ENCODE measurements at regions not wholly inside any gene's neighbourhood (a gene's known extent, or its start where the extent isn't known, plus 50 kb on each side); places are given as distances from the start of the nearest gene placed in this dataset.

- DNase-seq: peak; percentile 25
Observed at GRCh38 chr4:104901961-104902605, 244.6 kb upstream of the TET2 start.

GRCh38 chr4:104905065-104905464, 241.6 kb upstream of the TET2 start:
- DNase-seq: no peak

GRCh38 chr4:104905546-104905945, 241.1 kb upstream of the TET2 start:
- DNase-seq: peak; percentile 69

GRCh38 chr4:104906276-104906675, 240.4 kb upstream of the TET2 start:
- DNase-seq: peak; percentile 83

GRCh38 chr4:104907074-104907649, 239.5 kb upstream of the TET2 start:
- DNase-seq: peak; percentile 11

- no peak for DNase-seq
Observed at GRCh38 chr4:104907991-104908390, 238.7 kb upstream of the TET2 start.

GRCh38 chr4:104909376-104909775, 237.3 kb upstream of the TET2 start:
- no peak for DNase-seq

- no peak for DNase-seq
Observed at GRCh38 chr4:104912518-104912917, 234.2 kb upstream of the TET2 start.

- no peak for DNase-seq
Observed at GRCh38 chr4:104915373-104915772, 231.3 kb upstream of the TET2 start.

- DNase-seq: no peak
Observed at GRCh38 chr4:104915864-104916263, 230.8 kb upstream of the TET2 start.

- no peak for DNase-seq
Observed at GRCh38 chr4:104919406-104919805, 227.3 kb upstream of the TET2 start.

- DNase-seq: no peak
Observed at GRCh38 chr4:104930298-104930697, 216.4 kb upstream of the TET2 start.

GRCh38 chr4:104930745-104931736, 215.6 kb upstream of the TET2 start:
- peak; percentile 78 for DNase-seq

GRCh38 chr4:104938624-104939023, 208.1 kb upstream of the TET2 start:
- DNase-seq: no peak

- no peak for DNase-seq
Observed at GRCh38 chr4:104940927-104941326, 205.7 kb upstream of the TET2 start.

- no peak for DNase-seq
Observed at GRCh38 chr4:104941661-104942062, 205.0 kb upstream of the TET2 start.

GRCh38 chr4:104942990-104943743, 203.5 kb upstream of the TET2 start:
- no peak for DNase-seq

- DNase-seq: no peak
Observed at GRCh38 chr4:104944596-104944995, 202.1 kb upstream of the TET2 start.

- peak; percentile 6 for DNase-seq
Observed at GRCh38 chr4:104964410-104965175, 182.1 kb upstream of the TET2 start.

GRCh38 chr4:104966349-104967033, 180.2 kb upstream of the TET2 start:
- peak; percentile 41 for DNase-seq

- peak; percentile 88 for DNase-seq
Observed at GRCh38 chr4:104967034-104967401, 179.7 kb upstream of the TET2 start.

Measured in NCI-H69 (cell line).